SW 1271 (cell line): ENCODE measurements at regions not wholly inside any gene's neighbourhood (a gene's known extent, or its start where the extent isn't known, plus 50 kb on each side); places are given as distances from the start of the nearest gene placed in this dataset.
"Not testable (repeated sequence)": the region's sequence is repeated elsewhere in the genome, so short reads cannot be mapped to it uniquely, and the experiment has no call there.

Source experiments
- DNase-seq, 2 experiments: peaks; one replicate each; lab custom pipeline; 2025; lab: John Stamatoyannopoulos, UW

- DNase-seq, result no peak
Observed at GRCh38 chr10:117457932-117458331, 82.7 kb upstream of the PDZD8 start.

GRCh38 chr10:117457071-117457810 lies 82.0 kb upstream of the PDZD8 start:
- no peak for DNase-seq

GRCh38 chr10:117455346-117455745 lies 80.1 kb upstream of the PDZD8 start:
- no peak for DNase-seq

- DNase-seq, result no peak
Observed at GRCh38 chr10:117454502-117454901, 79.3 kb upstream of the PDZD8 start.

GRCh38 chr10:117453484-117453883 lies 78.2 kb upstream of the PDZD8 start:
- DNase-seq, result not testable (repeated sequence)

- DNase-seq, result no peak
Observed at GRCh38 chr10:117450940-117451339, 75.7 kb upstream of the PDZD8 start.

GRCh38 chr10:117449636-117450035 lies 74.4 kb upstream of the PDZD8 start:
- DNase-seq, result no peak

GRCh38 chr10:117448802-117449201 lies 73.6 kb upstream of the PDZD8 start:
- no peak for DNase-seq

- no peak for DNase-seq
Observed at GRCh38 chr10:117445992-117446391, 70.8 kb upstream of the PDZD8 start.

- no peak for DNase-seq
Observed at GRCh38 chr10:117444497-117445040, 69.3 kb upstream of the PDZD8 start.

GRCh38 chr10:117443686-117444041 lies 68.4 kb upstream of the PDZD8 start:
- no peak for DNase-seq

- peak in 1 of 2 experiments; percentile 10 for DNase-seq
Observed at GRCh38 chr10:117442944-117443685, 67.9 kb upstream of the PDZD8 start.

- DNase-seq, result no peak
Observed at GRCh38 chr10:117442521-117442920, 67.3 kb upstream of the PDZD8 start.

GRCh38 chr10:117441812-117442443 lies 66.7 kb upstream of the PDZD8 start:
- DNase-seq, result peak in 1 of 2 experiments; percentile 7

GRCh38 chr10:117441361-117441760 lies 66.1 kb upstream of the PDZD8 start:
- DNase-seq, result no peak

- DNase-seq, result no peak
Observed at GRCh38 chr10:117439243-117439912, 64.1 kb upstream of the PDZD8 start.

- no peak for DNase-seq
Observed at GRCh38 chr10:117432866-117433265, 57.6 kb upstream of the PDZD8 start.

GRCh38 chr10:117431160-117431559 lies 55.9 kb upstream of the PDZD8 start:
- DNase-seq, result peak in 1 of 2 experiments; percentile 1

GRCh38 chr10:117430535-117430934 lies 55.3 kb upstream of the PDZD8 start:
- not testable (repeated sequence) for DNase-seq

- no peak for DNase-seq
Observed at GRCh38 chr10:117429643-117430265, 54.5 kb upstream of the PDZD8 start.

- no peak for DNase-seq
Observed at GRCh38 chr10:117427356-117427755, 52.1 kb upstream of the PDZD8 start.
